ENCODE measurements at regions not wholly inside any gene's neighbourhood (a gene's known extent, or its start where the extent isn't known, plus 50 kb on each side); places are given as distances from the start of the nearest gene placed in this dataset.

DNA sequence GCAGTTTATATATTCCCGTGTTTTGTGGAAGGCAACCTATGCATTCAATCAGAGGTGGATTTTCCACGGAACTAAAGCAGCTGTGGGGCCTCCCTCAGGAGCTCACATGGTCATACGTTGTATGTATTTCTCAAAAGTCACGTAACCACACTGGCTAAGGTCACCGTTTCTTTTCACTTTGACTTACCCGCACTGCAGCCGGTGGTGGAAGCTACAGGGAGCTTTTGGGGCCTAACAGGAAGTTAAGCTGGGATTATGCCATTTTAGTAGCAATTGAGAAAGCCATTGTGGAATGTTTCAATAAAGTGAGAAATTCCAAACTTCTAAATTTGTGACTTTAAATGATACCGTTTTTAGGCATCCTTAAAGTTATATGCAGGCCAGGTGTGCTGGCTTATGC, 111.2 kb upstream of the KLF6 start:
- no peak for TF ChIP-seq CEBPB (IDR thresholded peaks at IDR 0.05)
- no peak for TF ChIP-seq TEAD4 (IDR thresholded peaks at IDR 0.05)
- no peak for TF ChIP-seq NFIC (IDR thresholded peaks at IDR 0.05)
- TF ChIP-seq EP300 (IDR thresholded peaks at IDR 0.05; ENCODE audit: borderline replicate concordance): no peak
- TF ChIP-seq RAD21 (IDR thresholded peaks at IDR 0.05; ENCODE audit: low read depth): no peak
- TF ChIP-seq, protein P1, sequence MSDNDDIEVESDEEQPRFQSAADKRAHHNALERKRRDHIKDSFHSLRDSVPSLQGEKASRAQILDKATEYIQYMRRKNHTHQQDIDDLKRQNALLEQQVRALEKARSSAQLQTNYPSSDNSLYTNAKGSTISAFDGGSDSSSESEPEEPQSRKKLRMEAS (IDR thresholded peaks at IDR 0.05): no peak
- no peak for TF ChIP-seq CREB1 (IDR thresholded peaks at IDR 0.05; ENCODE audit: low read depth)
- no peak for TF ChIP-seq YY1 (IDR thresholded peaks at IDR 0.05; ENCODE audit: low read depth)
- TF ChIP-seq ZBTB7A (IDR thresholded peaks at IDR 0.05; ENCODE audit: low read depth): no peak
- no peak for TF ChIP-seq FOXM1 (IDR thresholded peaks at IDR 0.05; ENCODE audit: borderline replicate concordance, low read depth)
- TF ChIP-seq EGR1 (IDR thresholded peaks at IDR 0.05): no peak
- TF ChIP-seq, protein P2, sequence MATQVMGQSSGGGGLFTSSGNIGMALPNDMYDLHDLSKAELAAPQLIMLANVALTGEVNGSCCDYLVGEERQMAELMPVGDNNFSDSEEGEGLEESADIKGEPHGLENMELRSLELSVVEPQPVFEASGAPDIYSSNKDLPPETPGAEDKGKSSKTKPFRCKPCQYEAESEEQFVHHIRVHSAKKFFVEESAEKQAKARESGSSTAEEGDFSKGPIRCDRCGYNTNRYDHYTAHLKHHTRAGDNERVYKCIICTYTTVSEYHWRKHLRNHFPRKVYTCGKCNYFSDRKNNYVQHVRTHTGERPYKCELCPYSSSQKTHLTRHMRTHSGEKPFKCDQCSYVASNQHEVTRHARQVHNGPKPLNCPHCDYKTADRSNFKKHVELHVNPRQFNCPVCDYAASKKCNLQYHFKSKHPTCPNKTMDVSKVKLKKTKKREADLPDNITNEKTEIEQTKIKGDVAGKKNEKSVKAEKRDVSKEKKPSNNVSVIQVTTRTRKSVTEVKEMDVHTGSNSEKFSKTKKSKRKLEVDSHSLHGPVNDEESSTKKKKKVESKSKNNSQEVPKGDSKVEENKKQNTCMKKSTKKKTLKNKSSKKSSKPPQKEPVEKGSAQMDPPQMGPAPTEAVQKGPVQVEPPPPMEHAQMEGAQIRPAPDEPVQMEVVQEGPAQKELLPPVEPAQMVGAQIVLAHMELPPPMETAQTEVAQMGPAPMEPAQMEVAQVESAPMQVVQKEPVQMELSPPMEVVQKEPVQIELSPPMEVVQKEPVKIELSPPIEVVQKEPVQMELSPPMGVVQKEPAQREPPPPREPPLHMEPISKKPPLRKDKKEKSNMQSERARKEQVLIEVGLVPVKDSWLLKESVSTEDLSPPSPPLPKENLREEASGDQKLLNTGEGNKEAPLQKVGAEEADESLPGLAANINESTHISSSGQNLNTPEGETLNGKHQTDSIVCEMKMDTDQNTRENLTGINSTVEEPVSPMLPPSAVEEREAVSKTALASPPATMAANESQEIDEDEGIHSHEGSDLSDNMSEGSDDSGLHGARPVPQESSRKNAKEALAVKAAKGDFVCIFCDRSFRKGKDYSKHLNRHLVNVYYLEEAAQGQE (IDR thresholded peaks at IDR 0.05; ENCODE audit: low read depth): no peak
- TF ChIP-seq TAF1 (IDR thresholded peaks at IDR 0.05; ENCODE audit: low read depth): no peak
- TF ChIP-seq, protein P3, sequence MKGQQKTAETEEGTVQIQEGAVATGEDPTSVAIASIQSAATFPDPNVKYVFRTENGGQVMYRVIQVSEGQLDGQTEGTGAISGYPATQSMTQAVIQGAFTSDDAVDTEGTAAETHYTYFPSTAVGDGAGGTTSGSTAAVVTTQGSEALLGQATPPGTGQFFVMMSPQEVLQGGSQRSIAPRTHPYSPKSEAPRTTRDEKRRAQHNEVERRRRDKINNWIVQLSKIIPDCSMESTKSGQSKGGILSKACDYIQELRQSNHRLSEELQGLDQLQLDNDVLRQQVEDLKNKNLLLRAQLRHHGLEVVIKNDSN (IDR thresholded peaks at IDR 0.05): no peak

Data from Ishikawa (cell line).